ENCODE measurements at regions not wholly inside any gene's neighbourhood (a gene's known extent, or its start where the extent isn't known, plus 50 kb on each side); places are given as distances from the start of the nearest gene placed in this dataset.

DNA sequence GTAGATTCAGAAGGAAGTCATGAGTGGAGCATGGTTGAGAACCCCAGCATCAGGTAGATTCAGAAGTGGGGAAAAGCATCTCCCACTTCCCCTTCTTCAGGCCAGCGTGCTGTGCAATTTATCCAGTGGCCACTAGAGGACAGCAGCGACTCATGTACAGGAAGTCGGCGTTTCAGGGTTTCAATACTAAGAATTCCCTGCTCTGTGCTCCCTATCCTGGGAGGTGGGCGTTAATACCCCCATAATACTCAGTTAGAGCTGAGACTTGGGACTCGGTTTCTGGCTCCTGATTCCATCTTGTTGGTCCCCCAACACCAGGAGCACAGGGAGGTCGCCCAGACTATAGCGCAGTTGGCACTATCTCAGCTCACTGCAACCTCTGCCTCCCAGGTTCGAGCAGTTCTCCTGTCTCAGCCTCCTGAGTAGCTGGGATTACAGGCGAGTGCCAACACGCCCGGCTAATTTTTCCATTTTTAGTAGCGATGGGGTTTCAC is 75.3 kb upstream of the AMZ2 start (continued):
- TF ChIP-seq, protein P1, sequence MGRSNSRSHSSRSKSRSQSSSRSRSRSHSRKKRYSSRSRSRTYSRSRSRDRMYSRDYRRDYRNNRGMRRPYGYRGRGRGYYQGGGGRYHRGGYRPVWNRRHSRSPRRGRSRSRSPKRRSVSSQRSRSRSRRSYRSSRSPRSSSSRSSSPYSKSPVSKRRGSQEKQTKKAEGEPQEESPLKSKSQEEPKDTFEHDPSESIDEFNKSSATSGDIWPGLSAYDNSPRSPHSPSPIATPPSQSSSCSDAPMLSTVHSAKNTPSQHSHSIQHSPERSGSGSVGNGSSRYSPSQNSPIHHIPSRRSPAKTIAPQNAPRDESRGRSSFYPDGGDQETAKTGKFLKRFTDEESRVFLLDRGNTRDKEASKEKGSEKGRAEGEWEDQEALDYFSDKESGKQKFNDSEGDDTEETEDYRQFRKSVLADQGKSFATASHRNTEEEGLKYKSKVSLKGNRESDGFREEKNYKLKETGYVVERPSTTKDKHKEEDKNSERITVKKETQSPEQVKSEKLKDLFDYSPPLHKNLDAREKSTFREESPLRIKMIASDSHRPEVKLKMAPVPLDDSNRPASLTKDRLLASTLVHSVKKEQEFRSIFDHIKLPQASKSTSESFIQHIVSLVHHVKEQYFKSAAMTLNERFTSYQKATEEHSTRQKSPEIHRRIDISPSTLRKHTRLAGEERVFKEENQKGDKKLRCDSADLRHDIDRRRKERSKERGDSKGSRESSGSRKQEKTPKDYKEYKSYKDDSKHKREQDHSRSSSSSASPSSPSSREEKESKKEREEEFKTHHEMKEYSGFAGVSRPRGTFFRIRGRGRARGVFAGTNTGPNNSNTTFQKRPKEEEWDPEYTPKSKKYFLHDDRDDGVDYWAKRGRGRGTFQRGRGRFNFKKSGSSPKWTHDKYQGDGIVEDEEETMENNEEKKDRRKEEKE (IDR thresholded peaks at IDR 0.05) = no peak
- peak; percentile 58; the same call in 1 of the 2 replicates for TF ChIP-seq SMAD3 (CRISPR knock-in tag; IDR thresholded peaks at IDR 0.05)
- TF ChIP-seq FOXO1 (CRISPR knock-in tag; IDR thresholded peaks at IDR 0.05) = peak; percentile 38; the same call in 1 of the 2 replicates
- peak; percentile 58 for TF ChIP-seq ELF1 (CRISPR knock-in tag; IDR thresholded peaks at IDR 0.05)
- peak in 1 of 2 experiments; percentile 38; a peak in 1 of 4 replicates for TF ChIP-seq KLF16 (CRISPR knock-in tag; IDR thresholded peaks at IDR 0.05)
- TF ChIP-seq, protein P2, sequence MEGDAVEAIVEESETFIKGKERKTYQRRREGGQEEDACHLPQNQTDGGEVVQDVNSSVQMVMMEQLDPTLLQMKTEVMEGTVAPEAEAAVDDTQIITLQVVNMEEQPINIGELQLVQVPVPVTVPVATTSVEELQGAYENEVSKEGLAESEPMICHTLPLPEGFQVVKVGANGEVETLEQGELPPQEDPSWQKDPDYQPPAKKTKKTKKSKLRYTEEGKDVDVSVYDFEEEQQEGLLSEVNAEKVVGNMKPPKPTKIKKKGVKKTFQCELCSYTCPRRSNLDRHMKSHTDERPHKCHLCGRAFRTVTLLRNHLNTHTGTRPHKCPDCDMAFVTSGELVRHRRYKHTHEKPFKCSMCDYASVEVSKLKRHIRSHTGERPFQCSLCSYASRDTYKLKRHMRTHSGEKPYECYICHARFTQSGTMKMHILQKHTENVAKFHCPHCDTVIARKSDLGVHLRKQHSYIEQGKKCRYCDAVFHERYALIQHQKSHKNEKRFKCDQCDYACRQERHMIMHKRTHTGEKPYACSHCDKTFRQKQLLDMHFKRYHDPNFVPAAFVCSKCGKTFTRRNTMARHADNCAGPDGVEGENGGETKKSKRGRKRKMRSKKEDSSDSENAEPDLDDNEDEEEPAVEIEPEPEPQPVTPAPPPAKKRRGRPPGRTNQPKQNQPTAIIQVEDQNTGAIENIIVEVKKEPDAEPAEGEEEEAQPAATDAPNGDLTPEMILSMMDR (CRISPR knock-in tag; IDR thresholded peaks at IDR 0.05) = peak; percentile 97
- TF ChIP-seq, protein P3, sequence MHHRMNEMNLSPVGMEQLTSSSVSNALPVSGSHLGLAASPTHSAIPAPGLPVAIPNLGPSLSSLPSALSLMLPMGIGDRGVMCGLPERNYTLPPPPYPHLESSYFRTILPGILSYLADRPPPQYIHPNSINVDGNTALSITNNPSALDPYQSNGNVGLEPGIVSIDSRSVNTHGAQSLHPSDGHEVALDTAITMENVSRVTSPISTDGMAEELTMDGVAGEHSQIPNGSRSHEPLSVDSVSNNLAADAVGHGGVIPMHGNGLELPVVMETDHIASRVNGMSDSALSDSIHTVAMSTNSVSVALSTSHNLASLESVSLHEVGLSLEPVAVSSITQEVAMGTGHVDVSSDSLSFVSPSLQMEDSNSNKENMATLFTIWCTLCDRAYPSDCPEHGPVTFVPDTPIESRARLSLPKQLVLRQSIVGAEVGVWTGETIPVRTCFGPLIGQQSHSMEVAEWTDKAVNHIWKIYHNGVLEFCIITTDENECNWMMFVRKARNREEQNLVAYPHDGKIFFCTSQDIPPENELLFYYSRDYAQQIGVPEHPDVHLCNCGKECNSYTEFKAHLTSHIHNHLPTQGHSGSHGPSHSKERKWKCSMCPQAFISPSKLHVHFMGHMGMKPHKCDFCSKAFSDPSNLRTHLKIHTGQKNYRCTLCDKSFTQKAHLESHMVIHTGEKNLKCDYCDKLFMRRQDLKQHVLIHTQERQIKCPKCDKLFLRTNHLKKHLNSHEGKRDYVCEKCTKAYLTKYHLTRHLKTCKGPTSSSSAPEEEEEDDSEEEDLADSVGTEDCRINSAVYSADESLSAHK (CRISPR knock-in tag; IDR thresholded peaks at IDR 0.05; ENCODE audit: borderline replicate concordance) = 0 out of 2 replicates have a peak, but pooled peaks have one; percentile 24
- no peak for TF ChIP-seq ZFP62 (CRISPR knock-in tag; IDR thresholded peaks at IDR 0.05)
- TF ChIP-seq ZSCAN31 (CRISPR knock-in tag; IDR thresholded peaks at IDR 0.05; ENCODE audit: low read depth) = no peak
- TF ChIP-seq SRSF1 (optimal IDR thresholded peaks at IDR 0.05; ENCODE audit: low read depth, low read length) = no peak
- TF ChIP-seq ZNF577 (CRISPR knock-in tag; IDR thresholded peaks at IDR 0.05; ENCODE audit: borderline replicate concordance, low read depth) = no peak
- TF ChIP-seq ZNF543 (CRISPR knock-in tag; IDR thresholded peaks at IDR 0.05) = no peak
- no peak for TF ChIP-seq ZNF557 (CRISPR knock-in tag; IDR thresholded peaks at IDR 0.05)
- TF ChIP-seq, protein P4, sequence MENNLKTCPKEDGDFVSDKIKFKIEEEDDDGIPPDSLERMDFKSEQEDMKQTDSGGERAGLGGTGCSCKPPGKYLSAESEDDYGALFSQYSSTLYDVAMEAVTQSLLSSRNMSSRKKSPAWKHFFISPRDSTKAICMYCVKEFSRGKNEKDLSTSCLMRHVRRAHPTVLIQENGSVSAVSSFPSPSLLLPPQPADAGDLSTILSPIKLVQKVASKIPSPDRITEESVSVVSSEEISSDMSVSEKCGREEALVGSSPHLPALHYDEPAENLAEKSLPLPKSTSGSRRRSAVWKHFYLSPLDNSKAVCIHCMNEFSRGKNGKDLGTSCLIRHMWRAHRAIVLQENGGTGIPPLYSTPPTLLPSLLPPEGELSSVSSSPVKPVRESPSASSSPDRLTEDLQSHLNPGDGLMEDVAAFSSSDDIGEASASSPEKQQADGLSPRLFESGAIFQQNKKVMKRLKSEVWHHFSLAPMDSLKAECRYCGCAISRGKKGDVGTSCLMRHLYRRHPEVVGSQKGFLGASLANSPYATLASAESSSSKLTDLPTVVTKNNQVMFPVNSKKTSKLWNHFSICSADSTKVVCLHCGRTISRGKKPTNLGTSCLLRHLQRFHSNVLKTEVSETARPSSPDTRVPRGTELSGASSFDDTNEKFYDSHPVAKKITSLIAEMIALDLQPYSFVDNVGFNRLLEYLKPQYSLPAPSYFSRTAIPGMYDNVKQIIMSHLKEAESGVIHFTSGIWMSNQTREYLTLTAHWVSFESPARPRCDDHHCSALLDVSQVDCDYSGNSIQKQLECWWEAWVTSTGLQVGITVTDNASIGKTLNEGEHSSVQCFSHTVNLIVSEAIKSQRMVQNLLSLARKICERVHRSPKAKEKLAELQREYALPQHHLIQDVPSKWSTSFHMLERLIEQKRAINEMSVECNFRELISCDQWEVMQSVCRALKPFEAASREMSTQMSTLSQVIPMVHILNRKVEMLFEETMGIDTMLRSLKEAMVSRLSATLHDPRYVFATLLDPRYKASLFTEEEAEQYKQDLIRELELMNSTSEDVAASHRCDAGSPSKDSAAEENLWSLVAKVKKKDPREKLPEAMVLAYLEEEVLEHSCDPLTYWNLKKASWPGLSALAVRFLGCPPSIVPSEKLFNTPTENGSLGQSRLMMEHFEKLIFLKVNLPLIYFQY (CRISPR knock-in tag; IDR thresholded peaks at IDR 0.05; ENCODE audit: borderline replicate concordance) = no peak
- no peak for TF ChIP-seq EEA1 (CRISPR knock-in tag; IDR thresholded peaks at IDR 0.05; ENCODE audit: borderline replicate concordance)
- TF ChIP-seq FOSL2 (CRISPR knock-in tag; IDR thresholded peaks at IDR 0.05) = peak; percentile 24; the same call in 1 of the 2 replicates
- peak; percentile 42 for TF ChIP-seq ZNF781 (CRISPR knock-in tag; IDR thresholded peaks at IDR 0.05; ENCODE audit: borderline replicate concordance, not compliant biosample characterization)
- peak; percentile 54; the same call in 1 of the 2 replicates for TF ChIP-seq ZSCAN9 (CRISPR knock-in tag; IDR thresholded peaks at IDR 0.05; ENCODE audit: borderline replicate concordance)
- TF ChIP-seq THAP11 (CRISPR knock-in tag; IDR thresholded peaks at IDR 0.05) = peak; percentile 46; the same call in 1 of the 2 replicates
- TF ChIP-seq IRF2 (CRISPR knock-in tag; IDR thresholded peaks at IDR 0.05) = peak; percentile 74

All from HepG2 (cell line).